HG02763 (cell line): ENCODE measurements at regions not wholly inside any gene's neighbourhood (a gene's known extent, or its start where the extent isn't known, plus 50 kb on each side); places are given as distances from the start of the nearest gene placed in this dataset.
"Not testable (repeated sequence)": the region's sequence is repeated elsewhere in the genome, so short reads cannot be mapped to it uniquely, and the experiment has no call there.

Source experiments
- ATAC-seq: cut with Tn5 transposase; IDR thresholded peaks from one replicate; pipeline ENCODE4 v1.9.1; 2021; ENCODE audit warnings: mild to moderate bottlenecking, moderate library complexity; ENCODE audit not compliant: unreplicated experiment

DNA sequence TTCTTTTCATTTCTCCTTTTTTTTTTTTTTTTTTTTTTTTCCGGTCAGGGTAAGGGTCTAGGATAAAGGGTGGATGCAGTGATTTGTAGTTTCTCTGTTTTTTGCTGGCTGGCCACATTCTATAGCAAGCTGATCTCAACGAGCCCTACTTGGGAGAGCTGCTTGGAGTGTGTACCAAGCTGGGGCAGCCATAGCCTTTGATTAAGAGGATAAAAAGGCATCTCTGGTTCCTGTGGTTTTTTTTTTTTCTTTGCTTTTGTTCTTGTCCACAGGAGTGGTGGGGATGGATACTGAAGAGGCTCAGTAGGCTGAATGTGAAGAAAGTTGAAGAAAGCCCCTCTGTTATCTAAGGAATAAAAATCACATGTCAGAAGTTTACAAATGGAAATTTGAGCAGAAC lies 955.3 kb upstream of the WWC1 start:
- ATAC-seq, result no peak

DNA sequence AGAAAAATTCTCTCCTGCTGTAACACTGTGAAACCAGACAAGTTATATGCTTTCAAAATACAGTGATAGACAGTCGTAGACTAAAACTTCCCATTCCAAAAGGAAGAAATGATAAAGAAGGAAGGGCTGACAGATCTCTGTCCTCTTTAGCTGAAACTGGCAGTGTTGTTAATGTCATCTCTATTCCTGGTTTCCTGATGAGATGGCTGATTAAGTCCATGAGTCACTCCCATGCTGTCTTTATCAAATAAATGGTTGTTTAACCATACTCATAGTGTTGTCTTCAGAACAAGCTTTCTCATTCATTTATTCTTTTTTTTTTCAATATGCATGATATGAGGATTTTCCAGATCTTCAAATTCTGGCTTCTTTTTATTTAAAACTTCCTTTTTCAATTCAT lies 952.2 kb upstream of the WWC1 start:
- ATAC-seq, result no peak

DNA sequence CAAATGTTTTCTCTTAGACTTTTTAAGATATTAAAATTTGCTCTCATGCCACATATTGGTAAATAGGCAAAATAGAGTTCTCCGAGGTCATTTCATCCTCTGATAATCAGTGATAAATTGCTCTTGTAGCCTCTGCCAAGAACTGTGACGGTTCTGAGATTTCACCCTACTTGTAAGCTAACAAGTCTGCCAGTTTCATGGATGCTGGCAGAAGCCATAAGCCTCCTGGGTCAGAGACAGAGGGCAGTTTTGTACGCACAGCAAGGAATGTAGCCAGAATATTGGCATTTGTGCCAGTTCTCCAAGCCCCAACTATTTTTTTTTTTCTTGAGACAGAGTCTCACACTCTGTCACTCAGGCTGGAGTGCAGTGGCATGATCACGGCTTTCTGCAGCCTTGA lies 945.0 kb upstream of the WWC1 start:
- ATAC-seq, result no peak

DNA sequence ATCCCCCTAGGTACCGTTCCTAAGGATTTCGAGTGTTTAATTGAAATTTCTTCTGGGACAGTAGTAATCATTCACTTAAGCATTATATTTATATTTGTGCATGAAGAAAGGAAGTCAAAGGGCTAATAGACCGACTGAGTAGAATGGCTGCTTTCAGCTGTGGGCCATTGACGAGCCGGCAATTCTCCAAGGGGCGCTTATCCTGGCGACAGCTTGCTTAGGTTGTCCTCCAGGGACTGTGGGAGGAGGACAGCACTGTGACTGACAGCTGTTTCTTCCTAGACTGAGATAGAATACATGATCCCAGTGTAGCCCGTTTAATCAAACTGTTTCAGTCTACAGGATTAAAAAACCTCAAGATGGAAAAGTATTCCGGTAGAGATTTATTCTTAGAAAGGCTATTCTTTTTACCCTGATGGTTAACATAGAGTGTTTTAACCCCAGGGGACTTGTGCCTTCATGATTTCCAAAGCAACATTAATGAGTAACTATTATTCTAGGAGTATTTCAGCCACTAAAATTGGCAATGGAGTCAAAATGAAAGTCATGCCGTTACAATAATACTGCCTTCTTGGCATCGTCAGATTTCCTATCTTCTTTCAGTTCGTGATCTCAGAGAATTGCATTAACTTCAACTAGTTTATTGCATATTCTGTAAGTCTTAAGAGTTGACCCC lies 943.1 kb upstream of the WWC1 start:
- no peak for ATAC-seq

DNA sequence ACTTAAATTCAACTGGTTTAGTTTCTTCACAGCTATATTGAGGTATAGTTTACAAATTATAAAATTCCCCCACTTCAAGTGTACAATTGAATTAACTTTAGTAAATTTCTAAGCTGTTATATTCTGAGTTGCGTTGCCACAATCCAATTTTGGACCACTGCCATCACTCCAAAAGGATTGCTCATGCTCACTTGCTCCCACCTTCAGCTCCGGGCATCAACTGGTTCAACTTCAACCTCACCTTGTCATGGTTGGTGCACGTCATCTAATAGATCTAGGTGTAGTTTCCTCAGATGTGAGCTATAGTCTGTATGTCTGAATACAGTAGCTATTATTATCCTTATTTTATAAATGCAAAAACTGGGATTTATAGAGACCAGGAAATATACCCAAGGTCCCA lies 942.5 kb upstream of the WWC1 start:
- ATAC-seq, result no peak

DNA sequence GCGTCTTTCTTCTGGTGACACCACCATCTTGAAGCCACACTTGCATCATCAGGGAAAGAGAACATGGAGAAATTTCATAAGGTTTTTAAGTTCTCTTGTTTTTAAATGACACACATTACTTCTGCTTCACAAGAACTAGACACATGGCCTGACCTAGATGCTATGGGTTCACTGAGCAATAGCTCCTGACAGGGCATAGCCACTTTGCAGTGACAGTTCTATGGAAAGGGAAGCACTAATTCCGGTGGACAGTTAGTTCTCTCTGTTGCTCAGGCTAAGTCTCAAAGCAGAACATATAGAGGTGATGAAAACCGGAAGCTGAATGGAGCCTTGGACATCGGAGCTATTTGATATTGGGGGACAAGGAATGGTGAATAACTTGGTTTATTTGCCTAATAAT lies 940.1 kb upstream of the WWC1 start:
- no peak for ATAC-seq

DNA sequence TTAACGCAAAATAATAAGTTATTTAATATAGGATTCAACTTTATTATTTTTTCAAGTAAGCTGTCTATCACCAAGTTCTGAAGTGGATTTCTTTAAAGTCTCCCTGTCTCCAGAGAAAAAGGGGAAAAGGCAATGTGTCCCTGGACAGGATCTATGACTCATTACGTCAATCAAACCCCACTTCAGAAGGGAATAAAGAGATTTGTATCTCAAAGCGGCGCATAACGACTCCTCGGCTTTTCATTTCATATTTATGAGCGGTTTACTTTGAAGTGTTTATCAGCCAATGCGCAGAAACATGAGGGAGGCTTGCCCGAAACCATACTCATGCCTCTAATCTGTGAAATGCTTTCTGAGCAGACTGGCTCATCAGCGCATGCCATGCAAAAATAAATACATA lies 938.6 kb upstream of the WWC1 start:
- no peak for ATAC-seq

DNA sequence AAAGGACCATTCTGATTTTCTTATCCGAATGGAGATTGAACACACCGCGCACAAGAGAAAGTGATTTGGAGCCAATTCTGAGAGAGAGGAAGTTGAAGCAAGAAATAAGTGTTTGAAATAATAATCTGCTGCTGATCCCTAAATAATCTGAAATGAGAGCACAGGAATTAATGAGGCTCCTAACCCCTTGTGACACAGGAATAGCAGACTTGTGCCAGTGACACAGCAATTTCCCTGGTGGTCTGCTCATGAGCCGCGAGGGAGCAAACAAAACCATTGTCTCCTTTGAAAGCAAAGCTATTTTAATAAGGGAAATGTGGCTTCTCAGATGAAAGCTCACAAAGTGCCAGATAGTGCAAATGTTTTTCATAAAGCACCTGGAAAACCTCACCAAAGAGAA lies 936.1 kb upstream of the WWC1 start:
- ATAC-seq, result no peak

DNA sequence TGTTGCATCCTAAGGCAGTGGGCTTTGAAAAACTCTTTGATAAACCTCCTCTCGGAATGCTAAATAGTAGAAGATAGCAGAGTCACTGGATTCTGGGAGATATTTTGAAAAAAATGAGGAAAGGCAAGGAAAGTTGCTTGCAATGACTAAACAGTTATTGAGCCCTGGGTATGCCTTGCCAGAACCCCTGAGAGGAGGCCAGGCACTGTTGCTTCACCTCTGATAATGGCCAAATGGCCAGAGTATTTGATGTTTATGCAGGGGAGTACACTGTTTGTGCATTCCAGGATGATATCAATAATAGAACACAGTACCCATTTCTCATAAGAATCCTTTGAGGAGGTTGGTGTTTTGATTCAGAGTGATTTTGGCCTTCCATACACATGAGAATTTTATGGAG lies 935.1 kb upstream of the WWC1 start:
- no peak for ATAC-seq

DNA sequence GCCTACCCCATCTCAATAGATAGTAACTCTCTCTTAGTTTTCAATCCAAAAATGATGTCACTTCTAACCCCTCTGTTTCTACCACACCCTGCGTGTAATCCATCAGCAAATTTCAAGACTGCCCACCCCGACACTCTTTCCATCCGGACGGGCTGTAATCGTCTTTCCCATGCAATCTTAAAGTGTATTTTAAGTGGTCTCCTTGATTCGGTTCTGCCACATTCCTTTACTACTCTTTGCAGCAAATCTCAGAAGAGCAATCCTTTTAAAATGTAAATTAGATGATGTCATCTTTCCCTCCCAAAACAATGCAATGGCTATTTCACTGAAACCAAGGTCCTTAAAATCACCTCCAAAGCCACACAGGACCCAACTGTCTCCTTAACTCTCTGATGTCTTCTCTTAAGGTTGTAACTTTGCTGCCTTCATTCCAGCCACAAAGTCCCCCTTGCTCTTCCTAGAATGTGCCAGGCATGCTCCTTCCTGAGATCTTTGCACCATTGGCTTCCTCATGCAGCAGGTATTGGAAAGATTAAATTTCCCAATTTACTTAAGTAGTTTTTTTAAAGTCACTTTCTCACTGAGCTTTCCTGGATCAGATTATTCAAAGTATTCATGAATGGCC lies 932.5 kb upstream of the WWC1 start:
- ATAC-seq, result no peak

DNA sequence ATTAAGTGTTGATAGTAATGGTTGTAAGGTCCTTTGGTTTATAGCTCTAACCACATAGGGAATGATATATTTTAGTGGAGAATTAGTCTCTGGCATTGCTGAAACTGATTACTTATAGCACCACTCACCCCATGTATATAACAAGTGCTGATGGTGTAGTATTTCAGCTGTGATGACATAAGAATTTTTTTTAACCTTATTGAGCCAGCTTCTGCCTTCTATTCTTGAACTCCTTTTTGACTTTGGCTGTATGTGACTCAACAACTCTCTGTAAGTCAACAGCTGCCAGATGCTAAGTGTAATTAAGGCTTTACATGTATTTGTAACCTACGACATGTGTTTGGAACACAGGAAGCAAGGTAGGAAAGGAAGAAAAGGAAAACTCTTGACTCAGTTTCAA lies 929.6 kb upstream of the WWC1 start:
- ATAC-seq, result no peak

DNA sequence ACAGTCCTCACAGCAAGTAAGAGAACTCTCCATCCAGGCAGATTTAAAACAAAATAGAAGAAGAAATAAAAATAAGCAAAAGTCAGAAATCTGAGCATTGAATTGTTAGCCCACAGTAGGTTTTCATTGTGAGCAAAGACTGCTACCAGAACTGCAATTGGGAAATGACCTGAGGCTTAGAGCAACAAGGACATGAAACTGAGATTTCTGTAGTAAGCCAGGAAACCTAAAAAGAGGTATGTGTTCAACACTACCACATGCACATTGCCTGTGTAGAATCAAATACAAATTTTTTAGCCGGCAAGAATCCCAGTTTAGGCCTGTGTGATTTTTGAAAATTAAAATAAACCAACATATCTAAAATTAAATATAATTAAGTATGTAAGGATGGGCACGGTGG lies 928.4 kb upstream of the WWC1 start:
- no peak for ATAC-seq

DNA sequence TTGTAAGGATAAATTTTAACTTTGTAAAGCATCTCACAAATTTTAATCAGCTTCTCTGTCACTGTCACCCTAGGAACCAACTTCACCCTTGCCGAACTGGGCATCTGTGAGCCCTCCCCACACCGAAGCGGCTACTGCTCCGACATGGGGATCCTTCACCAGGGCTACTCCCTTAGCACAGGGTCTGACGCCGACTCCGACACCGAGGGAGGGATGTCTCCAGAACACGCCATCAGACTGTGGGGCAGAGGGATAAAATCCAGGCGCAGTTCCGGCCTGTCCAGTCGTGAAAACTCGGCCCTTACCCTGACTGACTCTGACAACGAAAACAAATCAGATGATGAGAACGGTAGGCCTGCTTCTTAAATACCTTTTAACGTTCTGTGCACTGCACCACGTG lies 916.3 kb upstream of the WWC1 start:
- ATAC-seq, result no peak

DNA sequence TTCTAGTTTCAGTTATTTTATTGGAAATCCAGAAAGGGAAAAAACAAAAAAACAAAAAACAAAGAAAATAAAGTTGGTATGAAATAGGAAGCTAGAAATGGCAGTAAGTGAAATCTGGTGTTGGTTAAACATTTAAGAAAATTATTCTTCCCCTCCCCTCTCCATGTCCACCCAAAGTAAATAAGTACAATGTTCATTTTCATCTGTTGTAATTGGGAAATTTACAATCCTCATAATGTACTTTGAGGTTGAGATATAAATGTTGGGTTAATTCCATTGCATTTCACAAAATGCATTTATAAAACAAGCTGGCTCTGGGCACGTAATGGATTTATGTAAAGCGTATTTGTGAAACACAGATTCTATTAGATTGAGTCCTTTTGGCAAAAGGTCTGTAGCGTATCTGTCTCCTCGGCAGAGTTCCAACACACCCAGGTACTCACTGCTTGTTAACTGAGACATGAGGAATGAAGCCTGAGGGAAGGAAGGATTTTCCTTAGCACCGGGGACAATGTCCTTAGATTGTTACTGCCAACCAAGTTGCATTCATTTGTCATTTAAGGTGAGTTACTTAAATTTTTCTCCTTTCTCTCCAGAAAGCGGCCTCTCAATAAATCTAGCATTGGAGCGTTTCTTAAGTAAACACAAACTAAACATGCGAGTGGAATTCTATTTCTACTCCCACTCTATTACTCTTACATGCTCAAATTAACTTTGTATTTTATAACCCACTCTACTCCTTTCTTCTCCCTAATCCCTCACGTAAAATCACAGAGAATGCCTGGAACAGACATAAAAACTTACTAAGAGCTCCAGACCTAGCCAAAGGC lies 912.3 kb upstream of the WWC1 start:
- no peak for ATAC-seq

DNA sequence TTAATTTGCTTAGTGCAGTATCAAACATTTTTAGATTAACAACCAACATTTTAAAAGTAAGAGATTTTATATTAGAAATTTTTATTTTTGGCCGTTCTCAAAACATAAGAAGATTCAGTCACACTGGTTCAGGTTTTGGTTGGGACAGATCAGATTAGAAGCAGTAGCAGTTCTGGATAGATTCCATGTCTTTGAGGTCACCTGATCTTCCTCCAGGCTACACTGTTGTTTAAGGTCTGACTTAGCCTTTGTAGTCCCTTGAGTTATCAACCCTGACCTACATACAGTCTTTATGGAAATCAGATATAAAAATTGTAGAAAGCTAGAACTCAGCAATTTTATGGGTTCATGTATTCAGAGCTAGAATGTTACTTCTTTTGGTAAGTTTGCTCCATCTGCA lies 910.0 kb upstream of the WWC1 start:
- ATAC-seq, result no peak

DNA sequence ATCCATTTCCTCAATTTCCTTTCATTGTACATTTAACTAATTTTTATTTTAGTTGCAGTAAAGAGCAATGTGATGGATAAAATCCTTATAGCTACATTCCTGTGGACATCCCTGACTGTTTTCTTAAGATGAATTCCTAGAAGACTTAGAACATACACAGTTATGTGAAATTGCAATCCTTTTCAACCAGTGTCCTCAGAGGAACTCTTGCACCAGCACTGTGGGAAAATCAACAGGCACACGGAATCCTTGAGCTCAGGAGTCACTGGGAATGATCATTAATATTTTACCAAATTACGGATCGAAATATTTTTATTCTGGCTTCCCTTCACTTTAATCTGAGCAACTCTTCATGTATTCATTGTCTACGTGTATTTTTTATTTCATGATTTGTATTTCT lies 901.9 kb upstream of the WWC1 start:
- no peak for ATAC-seq

DNA sequence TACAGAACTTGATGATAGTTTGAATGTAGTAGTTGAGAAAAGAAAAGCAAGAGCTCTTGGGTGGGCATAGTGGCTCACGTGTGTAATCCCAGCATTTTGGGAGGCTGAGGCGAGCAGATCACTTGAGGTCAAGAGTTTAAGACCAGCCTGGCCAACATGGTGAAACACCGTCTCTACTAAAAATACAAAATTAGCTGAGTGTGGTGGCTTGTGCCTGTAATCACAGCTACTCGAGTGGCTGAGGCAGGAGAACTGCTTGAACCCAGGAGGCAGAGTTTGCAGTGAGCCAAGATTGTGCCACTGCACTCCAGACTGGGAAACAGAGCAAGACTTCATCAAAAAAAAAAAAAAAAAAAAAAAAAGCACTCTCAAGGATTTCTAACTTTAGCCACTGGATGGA lies 900.2 kb upstream of the WWC1 start:
- not testable (repeated sequence) for ATAC-seq

DNA sequence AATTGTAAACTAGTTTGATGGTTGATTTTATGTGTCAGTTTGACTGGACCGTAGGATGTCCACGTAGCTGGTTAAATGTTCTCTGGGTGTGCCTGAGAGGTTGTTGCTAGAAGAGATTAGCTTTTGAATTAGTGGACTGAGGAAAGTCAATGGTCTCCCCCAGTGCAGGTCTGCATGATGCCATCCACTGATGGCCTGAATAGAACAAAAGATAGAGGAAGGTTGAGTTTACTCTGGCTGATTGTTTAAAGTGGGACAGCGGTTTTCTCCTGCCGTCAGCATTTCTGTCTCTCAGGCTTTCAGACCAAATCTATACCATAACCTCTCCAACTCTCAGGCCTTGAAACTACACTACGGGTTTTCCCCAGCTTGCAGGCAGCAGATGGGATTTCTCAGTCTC lies 899.2 kb upstream of the WWC1 start:
- no peak for ATAC-seq

DNA sequence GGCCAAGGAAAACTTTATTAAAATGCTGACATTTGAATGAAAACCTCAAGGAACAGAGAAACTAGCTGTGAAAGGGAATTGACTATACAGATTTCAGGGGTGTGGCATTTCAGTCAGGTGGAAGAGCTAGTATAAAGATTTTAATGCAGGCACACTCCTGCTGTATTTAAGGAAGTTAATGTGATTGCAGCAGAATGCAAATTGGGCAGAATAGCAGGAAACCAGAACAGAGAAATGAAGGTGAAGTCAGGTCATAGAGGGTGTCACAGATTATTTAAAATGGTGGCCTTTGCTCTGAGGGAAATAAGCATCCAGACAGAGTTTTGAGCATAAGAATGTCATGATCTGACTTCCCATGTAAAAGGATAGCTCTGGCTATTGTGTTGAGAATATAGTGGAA lies 898.1 kb upstream of the WWC1 start:
- ATAC-seq, result no peak

DNA sequence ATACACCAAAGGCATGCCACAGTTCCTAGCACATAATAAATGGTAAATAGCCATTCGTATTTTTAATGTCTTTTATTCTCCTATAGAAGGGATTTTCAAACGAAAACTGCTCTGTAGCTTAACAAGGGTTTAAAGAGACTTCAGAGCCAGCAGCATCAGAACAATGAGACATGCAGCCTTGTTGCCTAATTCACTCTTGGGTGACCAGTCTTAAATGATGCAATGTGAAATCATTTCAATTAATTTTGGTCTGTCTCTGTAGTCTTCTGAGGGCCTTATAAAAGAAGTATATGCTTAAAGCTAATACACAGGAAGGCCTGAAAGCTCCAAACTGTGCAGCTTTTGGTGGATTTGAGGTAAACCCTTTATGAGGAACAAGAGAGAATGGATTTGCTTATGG lies 888.8 kb upstream of the WWC1 start:
- no peak for ATAC-seq

DNA sequence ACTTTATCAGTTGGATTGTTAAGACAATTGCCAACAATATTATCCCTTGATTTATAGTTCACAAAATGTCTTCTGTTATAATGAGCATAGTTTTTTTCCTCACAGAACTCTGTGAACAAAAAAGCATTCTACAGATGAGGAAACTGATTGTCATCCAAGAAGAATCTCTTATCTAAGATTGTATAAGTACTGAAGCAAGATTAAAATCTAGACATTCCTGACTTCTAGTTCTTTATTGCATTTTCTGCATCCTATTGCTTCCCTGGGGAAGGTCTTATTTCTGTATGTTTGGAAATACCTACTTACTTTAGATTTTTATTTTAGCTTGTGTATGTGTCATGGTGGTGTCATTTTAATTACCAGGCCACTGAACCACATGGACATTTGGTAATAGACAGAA lies 884.9 kb upstream of the WWC1 start:
- no peak for ATAC-seq

DNA sequence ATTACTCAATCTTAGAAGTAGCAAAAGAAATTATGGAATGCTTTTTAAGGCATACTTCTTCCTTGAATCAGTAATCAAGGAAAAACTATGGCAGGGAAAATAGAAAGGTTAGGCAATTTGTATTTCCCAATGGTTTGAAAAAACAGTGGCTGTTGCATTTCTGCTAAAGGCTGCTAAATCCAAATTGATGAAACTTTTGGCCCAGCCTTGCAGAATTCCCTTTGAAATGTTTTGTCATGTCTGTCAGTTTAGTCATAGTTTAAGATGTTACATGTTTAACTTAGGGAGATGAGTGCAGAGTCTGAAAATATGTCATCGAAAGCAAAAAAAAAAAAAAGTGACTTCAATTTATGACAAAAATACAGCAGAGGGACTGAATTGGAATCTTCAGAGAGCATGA lies 878.9 kb upstream of the WWC1 start:
- no peak for ATAC-seq
